GM10266 (cell line): ENCODE measurements at regions not wholly inside any gene's neighbourhood (a gene's known extent, or its start where the extent isn't known, plus 50 kb on each side); places are given as distances from the start of the nearest gene placed in this dataset.

Source experiments
- DNase-seq: peaks from one replicate; pipeline ENCODE4 v3.0.0; 2012; ENCODE audit errors: extremely low spot score
- TF ChIP-seq, protein P1 (sequence below): IDR thresholded peaks from 2 replicates; pipeline ENCODE4 v1.5.1; 2012; ENCODE audit warnings: mild to moderate bottlenecking, low read depth; ENCODE audit not compliant: control insufficient read depth, insufficient read depth; ENCODE audit errors: missing control alignments

- no peak for DNase-seq
- TF ChIP-seq, protein P1, sequence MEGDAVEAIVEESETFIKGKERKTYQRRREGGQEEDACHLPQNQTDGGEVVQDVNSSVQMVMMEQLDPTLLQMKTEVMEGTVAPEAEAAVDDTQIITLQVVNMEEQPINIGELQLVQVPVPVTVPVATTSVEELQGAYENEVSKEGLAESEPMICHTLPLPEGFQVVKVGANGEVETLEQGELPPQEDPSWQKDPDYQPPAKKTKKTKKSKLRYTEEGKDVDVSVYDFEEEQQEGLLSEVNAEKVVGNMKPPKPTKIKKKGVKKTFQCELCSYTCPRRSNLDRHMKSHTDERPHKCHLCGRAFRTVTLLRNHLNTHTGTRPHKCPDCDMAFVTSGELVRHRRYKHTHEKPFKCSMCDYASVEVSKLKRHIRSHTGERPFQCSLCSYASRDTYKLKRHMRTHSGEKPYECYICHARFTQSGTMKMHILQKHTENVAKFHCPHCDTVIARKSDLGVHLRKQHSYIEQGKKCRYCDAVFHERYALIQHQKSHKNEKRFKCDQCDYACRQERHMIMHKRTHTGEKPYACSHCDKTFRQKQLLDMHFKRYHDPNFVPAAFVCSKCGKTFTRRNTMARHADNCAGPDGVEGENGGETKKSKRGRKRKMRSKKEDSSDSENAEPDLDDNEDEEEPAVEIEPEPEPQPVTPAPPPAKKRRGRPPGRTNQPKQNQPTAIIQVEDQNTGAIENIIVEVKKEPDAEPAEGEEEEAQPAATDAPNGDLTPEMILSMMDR: no peak
Observed at GRCh38 chr21:24204641-24205040, 1402.6 kb downstream of the MRPL39 start.

DNA sequence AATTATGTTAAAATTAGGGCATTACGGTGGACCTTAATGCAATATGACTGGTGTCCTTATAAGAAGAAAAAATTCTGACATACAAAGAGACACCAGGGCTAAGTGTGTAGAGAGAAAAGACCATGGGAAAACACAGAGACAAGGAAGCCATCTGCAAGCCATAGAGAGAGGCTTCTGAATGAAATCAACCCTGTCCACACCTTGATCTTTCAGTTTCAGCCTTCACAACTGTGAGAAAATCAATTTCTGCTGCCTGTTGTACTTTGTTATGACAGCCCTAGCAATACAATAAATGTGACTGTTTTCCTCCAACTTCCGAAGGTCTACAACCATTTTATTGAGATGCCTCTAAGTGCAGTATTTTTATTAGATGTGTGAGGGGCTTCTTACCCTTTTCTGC is 1407.2 kb downstream of the MRPL39 start:
- TF ChIP-seq, protein P1: no peak
- no peak for DNase-seq

- TF ChIP-seq, protein P1: no peak
- DNase-seq: no peak
Observed at GRCh38 chr21:24197923-24198322, 1409.4 kb downstream of the MRPL39 start.

- TF ChIP-seq, protein P1: no peak
Observed at GRCh38 chr21:24197132-24197643, 1410.1 kb downstream of the MRPL39 start.

GRCh38 chr21:24188506-24188905 is 1418.8 kb downstream of the MRPL39 start:
- TF ChIP-seq, protein P1: no peak
- DNase-seq: no peak

More at GRCh38 chr21:24197132-24197643, 1410.1 kb downstream of the MRPL39 start:
- DNase-seq: no peak

GRCh38 chr21:24183077-24183476 is 1424.2 kb downstream of the MRPL39 start:
- TF ChIP-seq, protein P1: no peak
- DNase-seq: no peak

DNA sequence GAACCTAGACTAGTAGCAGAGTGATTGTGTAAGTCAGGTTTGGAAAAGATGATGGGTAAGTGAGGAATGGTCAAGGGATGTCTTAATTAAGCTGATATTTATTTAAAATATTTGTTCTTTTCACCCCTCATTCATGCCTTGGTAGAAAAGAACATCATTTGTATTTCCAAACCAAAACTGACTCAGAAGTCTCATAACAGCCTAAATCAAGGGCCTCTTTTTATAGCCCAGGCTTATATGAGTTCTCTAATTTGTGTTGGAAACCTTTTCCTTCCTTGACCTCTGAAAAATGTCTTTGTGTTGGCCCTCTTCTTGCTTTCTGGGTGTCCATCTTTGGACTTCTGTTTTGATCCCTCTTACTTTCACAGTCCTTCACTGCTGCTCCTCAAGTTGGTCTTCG is 1428.2 kb downstream of the MRPL39 start:
- TF ChIP-seq, protein P1: no peak
- DNase-seq: no peak
